Loucy (cell line): ENCODE measurements at regions not wholly inside any gene's neighbourhood (a gene's known extent, or its start where the extent isn't known, plus 50 kb on each side); places are given as distances from the start of the nearest gene placed in this dataset.

ENCODE experiments used
- H2AFZ ChIP-seq: fragments of 200-600 bp; sonication (generic); 2 replicates; pipeline ENCODE4 v1.6.0; 2016; ENCODE audit warnings: antibody characterized with exemption, mild to moderate bottlenecking, low read length, moderate library complexity
- H3F3A ChIP-seq: fragments of 200-600 bp; 2 replicates; pipeline ENCODE4 v1.6.0; 2016; ENCODE audit warnings: antibody characterized with exemption, low read depth, mild to moderate bottlenecking
- H3K27me3 ChIP-seq: fragments of 200-600 bp; sonication (generic); 2 replicates; pipeline ENCODE4 v1.6.1; 2014; ENCODE audit warnings: low read length, mild to moderate bottlenecking; ENCODE audit not compliant: insufficient read depth, poor library complexity, severe bottlenecking
- H3K36me3 ChIP-seq: fragments of 200-600 bp; sonication (generic); 2 replicates; pipeline ENCODE4 v1.6.1; 2016; ENCODE audit warnings: low read length; ENCODE audit not compliant: insufficient read depth
- H3K4me1 ChIP-seq: fragments of 200-600 bp; sonication (generic); 2 replicates; pipeline ENCODE4 v1.5.1; 2014; ENCODE audit warnings: low read length, mild to moderate bottlenecking; ENCODE audit not compliant: insufficient read depth, poor library complexity, severe bottlenecking
- H3K4me2 ChIP-seq: fragments of 200-600 bp; sonication (generic); 2 replicates; pipeline ENCODE4 v1.6.0; 2014; ENCODE audit warnings: antibody characterized with exemption, low read length, low read depth, mild to moderate bottlenecking; ENCODE audit not compliant: poor library complexity, severe bottlenecking
- H3K4me3 ChIP-seq: fragments of 200-600 bp; sonication (generic); 2 replicates; pipeline ENCODE4 v1.5.1; 2014; ENCODE audit warnings: low read length, mild to moderate bottlenecking, mixed read lengths; ENCODE audit not compliant: poor library complexity, severe bottlenecking
- H3K79me2 ChIP-seq: fragments of 200-600 bp; sonication (generic); 2 replicates; pipeline ENCODE4 v1.6.1; 2014; ENCODE audit warnings: low read length; ENCODE audit not compliant: insufficient read depth
- H3K9ac ChIP-seq: fragments of 200-600 bp; sonication (generic); 2 replicates; pipeline ENCODE4 v1.6.0; 2014; ENCODE audit warnings: mild to moderate bottlenecking, low read depth, low read length, moderate library complexity; ENCODE audit not compliant: poor library complexity, severe bottlenecking
- H3K9me2 ChIP-seq: fragments of 200-600 bp; sonication (generic); replicated peaks from 2 replicates; pipeline ENCODE4 v1.6.1; 2016; ENCODE audit warnings: low read depth, low read length, mixed read lengths
- H3K9me3 ChIP-seq: fragments of 200-600 bp; sonication (generic); 2 replicates; pipeline ENCODE4 v1.6.1; 2014; ENCODE audit warnings: mild to moderate bottlenecking, antibody characterized with exemption, low read length, low read depth; ENCODE audit not compliant: insufficient read depth
- H4K20me1 ChIP-seq: fragments of 200-600 bp; sonication (generic); 2 replicates; pipeline ENCODE4 v1.6.0; 2014; ENCODE audit warnings: antibody characterized with exemption, low read length, mild to moderate bottlenecking; ENCODE audit not compliant: insufficient read depth, poor library complexity, severe bottlenecking
- CTCF ChIP-seq: fragments of 200-600 bp; sonication (generic); conservative IDR thresholded peaks from 2 replicates; pipeline ENCODE4 v1.5.1; 2014; ENCODE audit warnings: mild to moderate bottlenecking, antibody characterized with exemption, low read length
- EZH2phosphoT487 ChIP-seq: fragments of 200-600 bp; IDR thresholded peaks from 2 replicates; pipeline ENCODE4 v1.6.1; 2018; ENCODE audit warnings: antibody characterized with exemption, mild to moderate bottlenecking, moderate library complexity, borderline replicate concordance

GRCh38 chr5:38121420-38121819 is 136.9 kb upstream of the EGFLAM start:
- no peaks in the 10 kb centered on the region for H3K79me2 ChIP-seq
- H2AFZ ChIP-seq = no peak overlapping the region
- no peaks in the 10 kb centered on the region for H3K9me2 ChIP-seq
- H3K4me1 ChIP-seq = no peaks in the 10 kb centered on the region
- H3K9ac ChIP-seq = no peak overlapping the region
- H3K9me3 ChIP-seq = no peaks in the 10 kb centered on the region
- H3K4me3 ChIP-seq = no peak overlapping the region
- H3K36me3 ChIP-seq = no peaks in the 10 kb centered on the region
- no peaks in the 10 kb centered on the region for H3K27me3 ChIP-seq
- no peaks in the 10 kb centered on the region for H4K20me1 ChIP-seq
- H3K4me2 ChIP-seq = no peak overlapping the region
- H3F3A ChIP-seq = no peaks in the 10 kb centered on the region
- TF ChIP-seq CTCF (no peak), EZH2phosphoT487 (no peak)

GRCh38 chr5:38119836-38120235 is 138.5 kb upstream of the EGFLAM start:
- Histone ChIP-seq H3K9me2 (no peaks in the 10 kb centered on the region), H3K9me3 (no peaks in the 10 kb centered on the region), H3K36me3 (no peaks in the 10 kb centered on the region), H3F3A (no peaks in the 10 kb centered on the region), H3K4me2 (no peak overlapping the region), H3K4me3 (no peak overlapping the region), H3K4me1 (peaks cover 7% of the 10 kb centered on the region), H2AFZ (no peak overlapping the region), H3K27me3 (no peaks in the 10 kb centered on the region), H3K9ac (no peak overlapping the region), H4K20me1 (no peaks in the 10 kb centered on the region), H3K79me2 (no peaks in the 10 kb centered on the region)
- TF ChIP-seq CTCF (no peak), EZH2phosphoT487 (no peak)

- no peak overlapping the region for H3K4me2 ChIP-seq
- H3K79me2 ChIP-seq = no peaks in the 10 kb centered on the region
- no peaks in the 10 kb centered on the region for H3F3A ChIP-seq
- H3K4me3 ChIP-seq = no peak overlapping the region
- no peak overlapping the region for H3K9ac ChIP-seq
- no peaks in the 10 kb centered on the region for H3K9me3 ChIP-seq
- no peaks in the 10 kb centered on the region for H4K20me1 ChIP-seq
- TF ChIP-seq EZH2phosphoT487 = no peak
- no peak for TF ChIP-seq CTCF
- no peaks in the 10 kb centered on the region for H3K9me2 ChIP-seq
- H3K4me1 ChIP-seq = peaks cover 9% of the 10 kb centered on the region
- H2AFZ ChIP-seq = no peak overlapping the region
- no peaks in the 10 kb centered on the region for H3K36me3 ChIP-seq
- no peaks in the 10 kb centered on the region for H3K27me3 ChIP-seq
Observed at GRCh38 chr5:38117784-38118479, 140.4 kb upstream of the EGFLAM start.
